ENCODE measurements at regions not wholly inside any gene's neighbourhood (a gene's known extent, or its start where the extent isn't known, plus 50 kb on each side); places are given as distances from the start of the nearest gene placed in this dataset.

GRCh38 chr3:144801890-144802289, 830.3 kb downstream of the DIPK2A start:
- TF ChIP-seq CTCF (IDR thresholded peaks at IDR 0.05; ENCODE audit: insufficient read depth, low read depth, low read length) (no peak), EZH2 (IDR thresholded peaks at IDR 0.05; ENCODE audit: insufficient read depth, low read length) (no peak)

Measured in astrocyte (in vitro differentiated cells and primary cell).